SU-DHL-6 (cell line): ENCODE measurements at regions not wholly inside any gene's neighbourhood (a gene's known extent, or its start where the extent isn't known, plus 50 kb on each side); places are given as distances from the start of the nearest gene placed in this dataset.
"Not testable (repeated sequence)": the region's sequence is repeated elsewhere in the genome, so short reads cannot be mapped to it uniquely, and the experiment has no call there.

Experiments used
- H2AFZ ChIP-seq: fragments of 200-600 bp; sonication (generic); 2 replicates; pipeline ENCODE4 v1.6.1; 2014; ENCODE audit warnings: low read depth, mild to moderate bottlenecking, moderate library complexity, mixed read lengths, antibody characterized with exemption, low read length; ENCODE audit not compliant: severe bottlenecking
- H3F3A ChIP-seq: fragments of 200-600 bp; shearing (Covaris generic); 2 replicates; pipeline ENCODE4 v1.6.0; 2016; ENCODE audit warnings: antibody characterized with exemption, mild to moderate bottlenecking; ENCODE audit not compliant: insufficient read depth
- H3K27ac ChIP-seq: fragments of 200-600 bp; sonication (generic); 2 replicates; pipeline ENCODE4 v1.5.1; 2016; ENCODE audit warnings: low read depth, mild to moderate bottlenecking, low read length, moderate library complexity, mixed read lengths
- H3K27me3 ChIP-seq: fragments of 200-600 bp; sonication (generic), shearing (Covaris generic); 2 replicates; pipeline ENCODE4 v1.6.0; 2014; ENCODE audit warnings: mild to moderate bottlenecking, low read length
- H3K36me3 ChIP-seq: fragments of 200-600 bp; sonication (generic); 2 replicates; pipeline ENCODE4 v1.6.1; 2014; ENCODE audit warnings: mild to moderate bottlenecking, low read length, mixed read lengths
- H3K4me2 ChIP-seq: fragments of 300-600, 200-600 bp; shearing (Covaris generic), sonication (generic); 2 replicates; pipeline ENCODE4 v1.6.0; 2014; ENCODE audit warnings: low read length, low read depth, mild to moderate bottlenecking; ENCODE audit not compliant: poor library complexity, severe bottlenecking
- H3K4me3 ChIP-seq: fragments of 200-600 bp; sonication (generic); 2 replicates; pipeline ENCODE4 v1.5.1; 2014; ENCODE audit warnings: antibody characterized with exemption, low read length, mild to moderate bottlenecking, mixed read lengths; ENCODE audit not compliant: insufficient read depth, poor library complexity, severe bottlenecking
- H3K79me2 ChIP-seq: fragments of 200-600 bp; sonication (generic); 2 replicates; pipeline ENCODE4 v1.6.1; 2014; ENCODE audit warnings: mild to moderate bottlenecking, low read length, moderate library complexity; ENCODE audit not compliant: insufficient read depth
- H3K9ac ChIP-seq: fragments of 200-600 bp; sonication (generic); 2 replicates; pipeline ENCODE4 v1.7.0; 2014; ENCODE audit warnings: mild to moderate bottlenecking, low read length
- H3K9me2 ChIP-seq: fragments of 200-600 bp; sonication (generic); replicated peaks from 2 replicates; pipeline ENCODE4 v1.6.1; 2014; ENCODE audit warnings: low read length; ENCODE audit not compliant: insufficient read depth
- H3K9me3 ChIP-seq: fragments of 200-600 bp; sonication (generic); 2 replicates; pipeline ENCODE4 v1.6.1; 2014; ENCODE audit warnings: low read length, mixed read lengths; ENCODE audit not compliant: insufficient read depth
- H4K20me1 ChIP-seq: fragments of 200-600 bp; sonication (generic); 2 replicates; pipeline ENCODE4 v1.6.1; 2014; ENCODE audit warnings: low read depth, mild to moderate bottlenecking, antibody characterized with exemption, low read length, moderate library complexity, mixed read lengths
- CTCF ChIP-seq: fragments of 200-600 bp; sonication (generic); IDR thresholded peaks from one replicate; pipeline ENCODE4 v1.5.1; 2017; ENCODE audit warnings: antibody characterized with exemption, mild to moderate bottlenecking, low read length, moderate library complexity; ENCODE audit not compliant: insufficient read depth, poor library complexity, severe bottlenecking
- EZH2phosphoT487 ChIP-seq: fragments of 200-600 bp; sonication (generic), shearing (Covaris generic); conservative IDR thresholded peaks from 2 replicates; pipeline ENCODE4 v1.6.1; 2018; ENCODE audit warnings: mild to moderate bottlenecking, antibody characterized with exemption, low read length, moderate library complexity, mixed read lengths

DNA sequence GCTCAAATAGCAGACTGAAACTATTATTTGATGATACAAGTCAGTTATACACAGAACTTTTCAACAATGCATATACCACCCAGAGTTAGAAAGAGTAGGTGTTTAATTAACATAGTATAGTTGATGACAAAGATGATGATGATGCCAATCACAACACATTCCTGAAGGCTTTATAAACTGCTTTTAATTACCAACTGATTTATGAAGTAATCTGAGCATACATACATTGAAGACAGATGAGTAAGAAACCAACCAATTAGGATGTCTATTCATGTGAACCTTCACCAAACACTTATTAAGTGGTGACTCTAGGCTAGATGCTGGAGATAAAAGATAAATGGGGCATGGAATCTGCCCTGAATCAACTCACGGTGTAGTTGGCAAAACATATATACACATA is 600.9 kb upstream of the FLRT2 start:
- no peak overlapping the region for H3K4me3 ChIP-seq
- no peak overlapping the region for H3K9ac ChIP-seq
- no peaks in the 10 kb centered on the region for H3K9me3 ChIP-seq
- no peaks in the 10 kb centered on the region for H3K27me3 ChIP-seq
- H3K27ac ChIP-seq, result no peak overlapping the region
- H3K4me2 ChIP-seq, result no peak overlapping the region
- H4K20me1 ChIP-seq, result no peaks in the 10 kb centered on the region
- no peaks in the 10 kb centered on the region for H3K36me3 ChIP-seq
- H2AFZ ChIP-seq, result no peak overlapping the region
- TF ChIP-seq EZH2phosphoT487, result no peak
- TF ChIP-seq CTCF, result no peak
- no peaks in the 10 kb centered on the region for H3K9me2 ChIP-seq
- no peaks in the 10 kb centered on the region for H3K79me2 ChIP-seq
- no peaks in the 10 kb centered on the region for H3F3A ChIP-seq

DNA sequence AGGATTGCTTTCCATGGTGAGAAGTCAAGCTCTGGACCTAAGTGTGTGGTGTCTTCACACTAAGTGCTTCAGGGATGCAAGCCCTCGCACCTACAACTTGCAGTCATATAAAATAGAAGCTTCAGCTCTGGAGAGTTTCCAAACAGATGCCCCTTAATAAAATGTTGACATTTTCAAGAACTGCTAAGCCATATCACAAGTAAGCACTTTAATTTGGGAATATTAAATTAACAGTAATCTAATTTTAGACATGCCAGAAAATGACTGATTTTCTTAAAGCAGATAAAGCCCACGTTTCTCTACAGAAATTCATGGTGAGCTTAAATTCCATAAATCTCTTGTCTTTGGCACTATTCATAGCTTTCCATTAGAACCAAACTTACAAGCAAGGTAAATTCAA is 600.1 kb upstream of the FLRT2 start:
- H3K9me3 ChIP-seq, result no peaks in the 10 kb centered on the region
- no peak overlapping the region for H3K4me2 ChIP-seq
- H3K36me3 ChIP-seq, result no peaks in the 10 kb centered on the region
- no peaks in the 10 kb centered on the region for H3K9me2 ChIP-seq
- H3K9ac ChIP-seq, result no peak overlapping the region
- TF ChIP-seq EZH2phosphoT487, result no peak
- TF ChIP-seq CTCF, result no peak
- no peaks in the 10 kb centered on the region for H3K27me3 ChIP-seq
- no peak overlapping the region for H2AFZ ChIP-seq
- no peaks in the 10 kb centered on the region for H3F3A ChIP-seq
- no peaks in the 10 kb centered on the region for H3K79me2 ChIP-seq
- no peak overlapping the region for H3K27ac ChIP-seq
- no peaks in the 10 kb centered on the region for H4K20me1 ChIP-seq
- H3K4me3 ChIP-seq, result no peak overlapping the region

- Histone ChIP-seq H3K36me3 (no peaks in the 10 kb centered on the region), H3K4me2 (no peak overlapping the region), H3K4me3 (no peak overlapping the region), H3F3A (no peaks in the 10 kb centered on the region), H4K20me1 (no peaks in the 10 kb centered on the region), H3K9ac (no peak overlapping the region), H3K27ac (no peak overlapping the region), H2AFZ (no peak overlapping the region), H3K9me3 (no peaks in the 10 kb centered on the region), H3K9me2 (no peaks in the 10 kb centered on the region), H3K27me3 (no peaks in the 10 kb centered on the region), H3K79me2 (no peaks in the 10 kb centered on the region)
- TF ChIP-seq EZH2phosphoT487 (no peak), CTCF (no peak)
These were observed 592.9 kb upstream of the FLRT2 start for GRCh38 chr14:84937016-84937415.

GRCh38 chr14:84937449-84937848 is 592.5 kb upstream of the FLRT2 start:
- H3K4me3 ChIP-seq, result no peak overlapping the region
- no peaks in the 10 kb centered on the region for H3K27me3 ChIP-seq
- no peaks in the 10 kb centered on the region for H3K9me3 ChIP-seq
- no peak for TF ChIP-seq CTCF
- no peak for TF ChIP-seq EZH2phosphoT487
- no peaks in the 10 kb centered on the region for H3K79me2 ChIP-seq
- no peak overlapping the region for H3K9ac ChIP-seq
- H3K27ac ChIP-seq, result no peak overlapping the region
- no peak overlapping the region for H3K4me2 ChIP-seq
- H4K20me1 ChIP-seq, result no peaks in the 10 kb centered on the region
- H3F3A ChIP-seq, result no peaks in the 10 kb centered on the region
- no peak overlapping the region for H2AFZ ChIP-seq
- H3K36me3 ChIP-seq, result no peaks in the 10 kb centered on the region
- no peaks in the 10 kb centered on the region for H3K9me2 ChIP-seq

DNA sequence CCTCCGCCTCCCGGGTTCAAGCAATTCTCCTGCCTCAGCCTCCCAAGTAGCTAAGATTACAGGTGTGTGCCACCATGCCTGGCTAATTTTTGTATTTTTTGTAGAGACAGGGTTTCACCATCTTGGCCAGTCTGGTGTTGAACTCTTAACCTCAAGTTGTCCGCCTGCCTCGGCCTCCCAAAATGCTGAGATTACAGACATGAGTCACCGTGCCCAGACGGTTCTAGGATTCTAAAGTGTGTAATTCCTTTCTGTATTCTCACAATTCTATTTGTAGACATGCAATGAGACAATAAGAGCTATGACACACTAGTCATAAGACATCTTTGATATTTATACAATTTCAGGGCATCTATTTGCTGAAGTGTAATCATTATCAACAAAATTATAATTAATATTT is 585.0 kb upstream of the FLRT2 start:
- not testable (repeated sequence) for H3K9me2 ChIP-seq, H4K20me1 ChIP-seq, H3K79me2 ChIP-seq, H3K27ac ChIP-seq, H3K4me3 ChIP-seq, H3K4me2 ChIP-seq, H3K36me3 ChIP-seq, H3K9me3 ChIP-seq, H2AFZ ChIP-seq, H3K9ac ChIP-seq, H3K27me3 ChIP-seq, H3F3A ChIP-seq
